ENCODE measurements at regions not wholly inside any gene's neighbourhood (a gene's known extent, or its start where the extent isn't known, plus 50 kb on each side); places are given as distances from the start of the nearest gene placed in this dataset.

DNA sequence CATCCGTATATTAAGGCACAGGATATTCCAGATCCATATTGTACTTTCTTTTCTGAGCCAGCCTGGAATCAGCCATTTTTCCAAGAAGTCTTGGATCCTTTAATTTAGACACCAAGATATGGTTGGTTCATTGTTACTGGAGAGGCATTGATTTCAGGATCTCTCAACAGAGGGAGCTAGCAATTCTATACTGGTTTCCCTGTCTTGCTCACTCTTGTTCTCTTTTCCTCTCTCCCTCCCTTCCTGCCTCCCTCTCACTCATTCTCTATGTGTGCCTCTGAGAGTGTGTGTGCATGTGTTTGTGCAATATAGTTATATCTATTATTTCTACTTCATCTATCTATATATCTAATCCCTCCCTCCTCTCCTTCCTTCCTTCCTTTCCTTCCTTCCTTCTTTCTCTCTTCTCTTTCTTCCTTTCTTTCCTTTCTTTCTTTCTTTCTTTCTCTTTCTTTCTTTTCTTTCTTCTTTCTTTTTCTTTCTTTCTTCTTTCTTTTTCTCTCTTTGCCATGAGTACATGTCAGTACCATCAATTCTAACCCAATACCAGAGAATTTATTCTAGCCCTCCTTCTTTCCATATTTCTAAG lies 299.1 kb downstream of the EPHA7 start:
- TF ChIP-seq, protein P1, sequence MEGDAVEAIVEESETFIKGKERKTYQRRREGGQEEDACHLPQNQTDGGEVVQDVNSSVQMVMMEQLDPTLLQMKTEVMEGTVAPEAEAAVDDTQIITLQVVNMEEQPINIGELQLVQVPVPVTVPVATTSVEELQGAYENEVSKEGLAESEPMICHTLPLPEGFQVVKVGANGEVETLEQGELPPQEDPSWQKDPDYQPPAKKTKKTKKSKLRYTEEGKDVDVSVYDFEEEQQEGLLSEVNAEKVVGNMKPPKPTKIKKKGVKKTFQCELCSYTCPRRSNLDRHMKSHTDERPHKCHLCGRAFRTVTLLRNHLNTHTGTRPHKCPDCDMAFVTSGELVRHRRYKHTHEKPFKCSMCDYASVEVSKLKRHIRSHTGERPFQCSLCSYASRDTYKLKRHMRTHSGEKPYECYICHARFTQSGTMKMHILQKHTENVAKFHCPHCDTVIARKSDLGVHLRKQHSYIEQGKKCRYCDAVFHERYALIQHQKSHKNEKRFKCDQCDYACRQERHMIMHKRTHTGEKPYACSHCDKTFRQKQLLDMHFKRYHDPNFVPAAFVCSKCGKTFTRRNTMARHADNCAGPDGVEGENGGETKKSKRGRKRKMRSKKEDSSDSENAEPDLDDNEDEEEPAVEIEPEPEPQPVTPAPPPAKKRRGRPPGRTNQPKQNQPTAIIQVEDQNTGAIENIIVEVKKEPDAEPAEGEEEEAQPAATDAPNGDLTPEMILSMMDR (IDR thresholded peaks at IDR 0.05): peak in 1 of 12 donors; percentile 2
- no peak for TF ChIP-seq POLR2A (IDR thresholded peaks at IDR 0.05)
